ENCODE measurements at regions not wholly inside any gene's neighbourhood (a gene's known extent, or its start where the extent isn't known, plus 50 kb on each side); places are given as distances from the start of the nearest gene placed in this dataset.
A peak's percentile ranks its signal among the peaks of the same experiment; 100 is the strongest.

- DNase-seq, result no peak
- H3K4me1 ChIP-seq, result no peaks in the 10 kb centered on the region
- H3K4me3 ChIP-seq, result no peak overlapping the region
- no peaks in the 10 kb centered on the region for H3K36me3 ChIP-seq
- intact Hi-C loops (cut with DNase I), result no loop called here
- no peaks in the 10 kb centered on the region for H3K9me3 ChIP-seq
- TF ChIP-seq CTCF (IDR thresholded peaks at IDR 0.05), result no peak
- no peak for ATAC-seq
- H3K27ac ChIP-seq, result no peak overlapping the region
- H3K27me3 ChIP-seq, result no peaks in the 10 kb centered on the region
These were observed 274.4 kb downstream of the KLF12 start for GRCh38 chr13:73859841-73860240.

GRCh38 chr13:73857106-73857505, 277.1 kb downstream of the KLF12 start:
- intact Hi-C loops (cut with DNase I), result no loop called here
- Histone ChIP-seq H3K4me1 (no peaks in the 10 kb centered on the region), H3K9me3 (no peaks in the 10 kb centered on the region), H3K36me3 (no peaks in the 10 kb centered on the region), H3K27ac (no peak overlapping the region), H3K27me3 (no peaks in the 10 kb centered on the region), H3K4me3 (no peak overlapping the region)
- TF ChIP-seq CTCF (IDR thresholded peaks at IDR 0.05), result no peak
- DNase-seq (no peak), ATAC-seq (no peak)

- DNase-seq (no peak), ATAC-seq (no peak)
- H3K4me1 ChIP-seq, result no peaks in the 10 kb centered on the region
- intact Hi-C loops (cut with DNase I), result no loop called here
- no peaks in the 10 kb centered on the region for H3K9me3 ChIP-seq
- no peaks in the 10 kb centered on the region for H3K36me3 ChIP-seq
- no peak for TF ChIP-seq CTCF (IDR thresholded peaks at IDR 0.05)
- no peaks in the 10 kb centered on the region for H3K27me3 ChIP-seq
- no peak overlapping the region for H3K27ac ChIP-seq
- H3K4me3 ChIP-seq, result no peak overlapping the region
These were observed 283.1 kb downstream of the KLF12 start for GRCh38 chr13:73851104-73851503.

GRCh38 chr13:73850104-73850873, 283.9 kb downstream of the KLF12 start:
- no peaks in the 10 kb centered on the region for H3K27me3 ChIP-seq
- no peaks in the 10 kb centered on the region for H3K9me3 ChIP-seq
- intact Hi-C loops (cut with DNase I), result no loop called here
- H3K36me3 ChIP-seq, result no peaks in the 10 kb centered on the region
- no peaks in the 10 kb centered on the region for H3K4me1 ChIP-seq
- ATAC-seq, result no peak
- no peak overlapping the region for H3K27ac ChIP-seq
- DNase-seq, result no peak
- H3K4me3 ChIP-seq, result no peak overlapping the region
- no peak for TF ChIP-seq CTCF (IDR thresholded peaks at IDR 0.05)

GRCh38 chr13:73849292-73849691, 284.9 kb downstream of the KLF12 start:
- Histone ChIP-seq H3K27me3 (no peaks in the 10 kb centered on the region), H3K9me3 (no peaks in the 10 kb centered on the region), H3K4me3 (no peak overlapping the region), H3K36me3 (no peaks in the 10 kb centered on the region), H3K4me1 (no peaks in the 10 kb centered on the region), H3K27ac (no peak overlapping the region)
- peak; percentile 21 for TF ChIP-seq CTCF (IDR thresholded peaks at IDR 0.05)
- intact Hi-C loops (cut with DNase I), result no loop called here
- no peak for DNase-seq
- no peak for ATAC-seq

- no peak overlapping the region for H3K4me3 ChIP-seq
- no peak for TF ChIP-seq CTCF (IDR thresholded peaks at IDR 0.05)
- H3K36me3 ChIP-seq, result no peaks in the 10 kb centered on the region
- DNase-seq (no peak), ATAC-seq (no peak)
- no peaks in the 10 kb centered on the region for H3K27me3 ChIP-seq
- no peak overlapping the region for H3K27ac ChIP-seq
- no peaks in the 10 kb centered on the region for H3K4me1 ChIP-seq
- intact Hi-C loops (cut with DNase I), result no loop called here
- no peaks in the 10 kb centered on the region for H3K9me3 ChIP-seq
These were observed 289.2 kb downstream of the KLF12 start for GRCh38 chr13:73844986-73845385.

Measured in upper lobe of right lung (tissue), 1 donor.